GM19238 (cell line): ENCODE measurements at regions not wholly inside any gene's neighbourhood (a gene's known extent, or its start where the extent isn't known, plus 50 kb on each side); places are given as distances from the start of the nearest gene placed in this dataset.
"Not testable (repeated sequence)": the region's sequence is repeated elsewhere in the genome, so short reads cannot be mapped to it uniquely, and the experiment has no call there.

Experiments used
- DNase-seq: peaks from one replicate; pipeline ENCODE4 v3.0.0; 2011; ENCODE audit warnings: low spot score; ENCODE audit not compliant: insufficient read length

- peak; percentile 72 for DNase-seq
These were observed 121.3 kb upstream of the FBXO28 start for GRCh38 chr1:223992456-223993246.

- not testable (repeated sequence) for DNase-seq
These were observed 122.5 kb upstream of the FBXO28 start for GRCh38 chr1:223991297-223991857.

- DNase-seq, result not testable (repeated sequence)
These were observed 116.2 kb upstream of the TP53BP2 start for GRCh38 chr1:223961985-223962384.

- not testable (repeated sequence) for DNase-seq
These were observed 107.1 kb upstream of the TP53BP2 start for GRCh38 chr1:223952801-223953200.

- DNase-seq, result not testable (repeated sequence)
These were observed 105.8 kb upstream of the TP53BP2 start for GRCh38 chr1:223951551-223951950.

GRCh38 chr1:223949944-223950343 is 104.2 kb upstream of the TP53BP2 start:
- DNase-seq, result not testable (repeated sequence)

GRCh38 chr1:223948041-223948440 is 102.3 kb upstream of the TP53BP2 start:
- DNase-seq, result not testable (repeated sequence)

GRCh38 chr1:223936592-223936991 is 90.8 kb upstream of the TP53BP2 start:
- not testable (repeated sequence) for DNase-seq

GRCh38 chr1:223931476-223931875 is 85.7 kb upstream of the TP53BP2 start:
- DNase-seq, result not testable (repeated sequence)

- DNase-seq, result not testable (repeated sequence)
These were observed 75.1 kb upstream of the TP53BP2 start for GRCh38 chr1:223920805-223921204.

GRCh38 chr1:223915476-223915875 is 69.7 kb upstream of the TP53BP2 start:
- DNase-seq, result not testable (repeated sequence)

- not testable (repeated sequence) for DNase-seq
These were observed 68.0 kb upstream of the TP53BP2 start for GRCh38 chr1:223913715-223914114.

- DNase-seq, result not testable (repeated sequence)
These were observed 62.3 kb upstream of the TP53BP2 start for GRCh38 chr1:223907943-223908587.

DNA sequence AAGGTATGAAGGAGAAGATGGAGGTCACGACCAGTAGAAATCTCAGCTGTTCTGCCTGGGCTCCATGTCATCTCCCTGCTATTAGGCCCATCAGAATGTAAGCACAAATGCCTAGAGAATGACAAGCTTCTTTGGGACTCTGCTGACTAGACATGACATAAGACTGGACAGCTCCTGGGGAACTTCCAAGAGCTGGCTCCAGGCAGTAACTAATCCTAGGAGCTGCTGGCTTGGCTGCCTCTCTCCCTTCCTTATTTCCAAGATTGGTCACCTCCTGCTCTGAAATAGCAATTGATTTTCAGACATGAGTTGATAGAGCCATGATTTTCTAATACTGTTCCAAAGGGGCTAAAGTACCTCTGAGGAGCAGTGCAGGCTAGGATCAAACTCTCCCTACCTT is 57.5 kb upstream of the TP53BP2 start:
- not testable (repeated sequence) for DNase-seq

- DNase-seq, result not testable (repeated sequence)
These were observed 54.0 kb upstream of the TP53BP2 start for GRCh38 chr1:223899775-223900174.

DNA sequence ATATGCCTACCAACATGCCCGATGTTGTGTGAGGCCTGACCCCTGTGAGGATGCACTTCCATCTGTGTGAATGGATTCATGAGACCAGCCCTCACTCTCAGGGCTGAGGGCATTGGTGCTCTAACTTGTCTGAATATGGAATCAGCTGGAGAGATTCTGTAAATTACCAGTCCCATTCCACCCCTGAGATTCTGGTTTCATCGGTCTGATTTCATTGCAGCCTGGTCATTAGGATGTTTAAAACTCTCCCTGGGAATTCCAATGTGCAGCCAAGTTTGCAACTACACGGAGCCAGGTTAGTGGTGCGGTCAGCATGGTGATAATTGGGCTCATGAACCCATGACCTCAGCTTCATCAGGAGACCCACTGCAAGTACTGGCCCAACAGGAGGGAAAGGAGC is 51.4 kb upstream of the TP53BP2 start:
- DNase-seq, result not testable (repeated sequence)

DNA sequence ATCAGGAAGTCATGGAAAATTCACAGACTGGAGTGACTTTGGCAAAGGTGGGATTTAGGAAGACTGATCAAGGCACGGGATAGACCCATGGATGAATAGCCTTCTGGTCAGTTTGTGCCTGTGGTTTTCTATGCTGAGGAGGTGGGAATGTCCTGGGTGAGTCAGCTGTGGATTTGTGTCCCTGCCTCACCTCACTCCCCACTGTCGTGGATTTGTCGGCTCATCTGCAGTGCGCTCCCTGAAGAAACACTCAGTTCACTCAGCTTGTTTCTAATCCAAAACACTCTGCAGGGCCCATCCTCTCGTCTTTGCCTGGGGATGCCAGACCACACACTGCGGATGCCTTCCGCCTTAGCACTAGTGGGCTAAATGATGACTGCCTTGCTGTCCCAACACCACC is 50.2 kb upstream of the TP53BP2 start:
- DNase-seq, result not testable (repeated sequence)
